NCI-H1105 (cell line): ENCODE measurements at regions not wholly inside any gene's neighbourhood (a gene's known extent, or its start where the extent isn't known, plus 50 kb on each side); places are given as distances from the start of the nearest gene placed in this dataset.

Experiments used
- DNase-seq: peaks from one replicate; lab custom pipeline; 2025; lab: John Stamatoyannopoulos, UW

DNA sequence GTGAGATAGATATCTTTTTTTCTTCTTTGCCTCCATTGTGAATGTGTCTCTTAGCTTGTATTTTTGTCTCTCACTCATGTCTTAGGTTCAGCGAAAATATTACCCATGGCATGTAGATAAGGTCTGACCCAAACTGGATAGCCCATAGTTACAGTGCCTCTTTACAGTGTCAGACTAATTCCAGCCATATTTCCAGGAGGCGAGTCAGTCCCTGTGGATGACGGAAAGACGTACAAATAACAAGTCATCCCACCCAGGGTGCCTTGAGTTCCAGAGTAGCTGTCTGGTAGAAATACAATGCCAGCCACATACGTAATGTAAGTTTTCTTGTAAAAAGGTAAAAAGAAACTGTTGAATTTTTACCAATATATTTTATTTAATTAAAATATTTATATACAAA lies 157.3 kb downstream of the ZNF281 start:
- DNase-seq, result no peak

DNA sequence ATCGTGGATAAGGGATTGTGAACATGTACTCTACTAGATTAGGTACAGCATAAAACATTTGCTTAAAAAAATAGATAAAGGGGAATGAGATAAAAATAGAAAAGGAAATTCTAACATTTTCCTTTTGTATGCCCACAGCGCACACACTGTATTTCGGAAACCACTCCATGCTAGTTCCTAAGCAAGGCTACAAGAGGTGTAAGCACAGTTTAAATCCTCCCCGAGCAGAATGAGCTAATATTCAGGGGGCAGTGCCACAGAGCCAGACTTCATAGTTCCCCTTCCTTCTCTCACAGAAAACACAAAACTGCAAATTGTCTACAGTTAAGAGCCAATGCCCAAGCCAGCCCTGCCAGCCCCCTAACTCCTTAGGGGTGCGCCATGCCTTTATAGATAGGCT lies 159.4 kb downstream of the ZNF281 start:
- no peak for DNase-seq

- DNase-seq, result no peak
These were observed 161.3 kb downstream of the ZNF281 start for GRCh38 chr1:200248541-200248940.

GRCh38 chr1:200247518-200247917 lies 162.3 kb downstream of the ZNF281 start:
- DNase-seq, result no peak

- no peak for DNase-seq
These were observed 164.4 kb downstream of the ZNF281 start for GRCh38 chr1:200245473-200245872.

DNA sequence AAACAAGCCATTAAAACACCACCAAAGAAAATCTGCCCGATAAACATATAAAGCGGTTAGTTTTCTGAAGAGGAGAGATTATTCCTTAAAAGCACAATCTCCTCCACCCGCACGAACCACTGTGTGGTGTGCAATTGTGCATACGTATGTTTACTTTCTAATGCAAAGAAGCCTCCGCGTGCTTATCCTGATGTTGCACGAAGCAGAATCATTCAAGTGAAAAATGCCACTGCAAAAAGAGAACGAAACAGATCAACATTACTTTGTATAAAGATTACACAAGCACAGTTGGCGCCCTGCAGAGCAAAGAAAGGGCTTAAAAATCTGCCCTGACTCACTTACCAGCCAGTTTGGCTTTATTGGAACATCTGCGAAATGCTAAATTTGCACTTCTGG lies 166.8 kb downstream of the ZNF281 start:
- DNase-seq, result no peak

DNA sequence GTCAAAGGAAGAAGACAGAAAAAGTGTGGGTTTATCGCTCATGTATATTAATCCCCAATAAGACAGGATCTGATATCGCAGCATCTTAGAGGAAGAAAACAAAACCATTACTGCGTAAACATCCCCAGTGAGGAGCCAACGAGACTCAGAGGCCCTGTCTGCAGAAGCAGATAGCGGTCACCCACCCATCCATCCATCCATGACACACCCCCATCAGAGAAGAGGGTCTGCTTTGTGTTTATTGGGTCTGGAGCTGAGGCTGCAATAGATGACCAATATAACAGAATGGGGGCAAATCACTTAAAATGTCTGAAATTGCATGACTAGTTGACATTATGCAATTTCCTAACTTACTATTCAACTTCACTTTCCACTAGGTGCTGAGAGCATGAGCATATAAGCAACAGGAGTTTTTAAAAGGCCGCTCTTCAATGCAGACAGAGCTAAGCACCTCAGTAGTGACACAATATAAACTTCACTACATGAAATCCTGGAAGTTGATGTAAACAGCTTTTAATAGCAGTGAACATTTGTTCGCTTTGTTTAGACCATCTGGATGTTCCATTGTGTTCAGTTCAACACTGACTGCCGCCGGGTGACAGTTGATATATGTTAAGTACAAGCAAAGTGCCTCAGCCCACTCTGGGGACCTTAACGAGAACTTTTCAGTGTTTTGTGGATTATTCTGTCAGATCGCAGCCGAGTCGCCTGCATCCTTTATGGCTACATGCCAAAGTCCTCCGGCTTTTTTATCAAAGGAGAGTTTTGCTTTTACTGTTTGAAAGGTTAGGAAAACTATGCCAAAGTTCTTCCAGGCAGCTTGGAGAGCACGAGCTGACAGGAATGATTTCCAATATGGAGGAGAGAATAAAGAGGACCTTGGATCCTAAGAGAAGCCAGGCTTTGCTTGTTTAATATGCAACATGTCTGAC lies 167.5 kb downstream of the ZNF281 start:
- peak; percentile 65 for DNase-seq

DNA sequence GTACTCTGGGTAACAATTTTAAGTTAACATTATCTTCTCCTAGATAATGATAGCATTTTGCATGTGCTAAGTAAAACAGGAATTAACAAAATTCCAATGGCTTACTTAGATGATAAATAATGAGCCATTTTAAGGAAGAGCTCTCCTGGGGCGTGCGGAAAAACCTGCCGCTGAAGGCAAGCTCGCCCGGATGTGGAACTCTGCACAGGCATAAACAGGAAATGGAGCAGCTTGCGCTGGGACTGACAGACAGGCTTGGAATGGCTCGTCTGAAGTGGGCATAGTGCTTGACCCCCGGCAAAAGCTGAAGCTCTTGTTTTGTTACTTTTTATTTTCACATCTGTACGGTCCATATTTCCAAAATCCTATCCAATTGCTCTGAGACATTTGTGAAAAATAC lies 169.2 kb downstream of the ZNF281 start:
- DNase-seq, result no peak

- no peak for DNase-seq
These were observed 171.5 kb downstream of the ZNF281 start for GRCh38 chr1:200238311-200238710.

DNA sequence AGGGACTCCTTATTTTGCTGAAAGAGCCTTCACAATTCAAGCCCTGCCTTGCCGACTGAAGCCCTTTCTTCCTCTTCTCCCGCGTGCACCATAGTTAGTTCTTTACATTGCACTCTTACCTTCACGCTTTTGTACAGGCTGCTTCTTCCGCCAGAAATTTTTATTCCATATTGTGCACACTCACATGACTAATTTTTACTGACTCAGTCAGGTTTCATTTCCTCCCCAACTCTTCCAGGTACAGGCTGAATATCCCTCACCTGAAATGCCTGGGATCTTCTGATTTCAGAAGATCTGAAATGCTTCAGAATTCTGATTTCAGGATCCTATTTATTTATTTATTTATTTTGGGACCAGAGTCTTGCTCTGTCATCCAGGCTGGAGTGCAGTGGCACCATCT lies 172.8 kb downstream of the ZNF281 start:
- DNase-seq, result no peak

DNA sequence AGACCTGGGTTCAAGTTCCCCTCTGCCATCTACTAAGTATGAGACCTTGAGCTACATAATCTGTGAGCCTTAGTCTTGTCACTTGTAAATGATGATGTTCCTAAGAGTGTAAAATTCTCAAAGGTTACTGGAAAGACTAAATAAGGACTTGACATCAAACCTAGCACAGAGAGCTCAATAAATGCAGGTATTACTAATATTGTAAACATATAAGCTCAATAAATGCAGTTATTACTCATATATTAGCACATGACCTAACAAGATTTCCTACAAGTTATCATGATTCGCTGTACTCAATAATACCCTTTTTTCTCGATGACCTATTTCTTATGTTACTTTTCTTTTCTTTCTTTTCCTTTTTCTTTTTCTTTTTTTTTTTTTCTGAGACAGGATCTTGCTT lies 174.9 kb downstream of the ZNF281 start:
- no peak for DNase-seq

DNA sequence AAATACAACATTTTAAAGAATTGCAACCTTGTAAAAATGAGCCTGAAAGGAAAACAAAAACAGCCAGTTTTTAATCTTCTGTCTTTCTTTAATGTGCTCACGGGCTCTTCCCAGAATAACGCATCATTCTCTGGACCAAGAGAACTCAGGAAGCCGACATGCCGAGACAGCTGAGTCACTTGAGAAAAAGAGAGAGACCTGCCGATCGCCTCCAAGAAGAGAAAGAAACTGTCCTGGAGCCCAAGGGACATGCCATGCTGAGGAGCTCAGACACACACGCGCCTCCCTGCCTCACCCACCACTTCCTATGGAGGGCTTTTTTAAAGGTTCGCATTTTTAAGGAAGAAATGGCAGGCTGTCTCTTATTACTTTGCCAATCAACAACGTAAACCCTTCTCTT lies 176.4 kb downstream of the ZNF281 start:
- no peak for DNase-seq

- DNase-seq, result no peak
These were observed 178.0 kb downstream of the ZNF281 start for GRCh38 chr1:200231787-200232231.

DNA sequence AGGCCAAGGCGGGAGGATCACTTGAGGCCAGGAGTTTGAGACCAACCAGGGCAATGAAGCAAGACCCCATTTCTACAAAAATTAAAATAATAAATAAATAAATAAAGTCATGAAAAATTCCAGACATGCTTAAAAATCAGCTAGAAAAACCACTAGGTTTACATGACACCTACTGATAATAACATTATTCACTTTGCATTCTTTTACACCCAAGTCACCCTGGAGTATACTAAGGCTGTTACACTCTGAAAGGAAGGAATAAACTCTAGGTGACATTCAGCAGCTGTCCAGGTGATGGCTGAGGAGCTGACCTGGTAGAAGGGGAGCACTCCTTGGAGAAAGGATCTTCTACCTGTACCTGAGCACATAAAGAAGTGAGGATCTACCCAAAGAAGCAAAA lies 179.2 kb downstream of the ZNF281 start:
- DNase-seq, result no peak

- DNase-seq, result no peak
These were observed 181.3 kb downstream of the ZNF281 start for GRCh38 chr1:200228486-200228885.

DNA sequence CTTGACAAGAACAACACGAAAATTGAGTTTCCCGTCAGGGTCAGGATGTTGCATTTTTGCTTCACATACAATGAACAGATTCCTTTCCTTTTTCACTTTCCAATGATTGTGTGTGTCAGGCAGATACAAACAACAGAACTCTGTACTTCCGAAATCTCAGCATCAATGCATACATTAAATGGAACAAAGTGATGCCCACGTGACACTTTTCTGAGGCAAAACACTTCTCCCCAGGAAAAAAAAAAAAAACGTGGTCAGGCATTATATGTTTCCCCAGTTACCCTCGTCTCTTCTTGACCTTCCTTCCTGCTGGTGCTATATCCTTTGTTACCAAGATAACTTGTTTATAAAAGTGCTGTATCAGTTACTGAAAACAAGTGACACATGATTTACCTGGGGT lies 181.8 kb downstream of the ZNF281 start:
- DNase-seq, result no peak
